GM06990 (cell line): ENCODE measurements at regions not wholly inside any gene's neighbourhood (a gene's known extent, or its start where the extent isn't known, plus 50 kb on each side); places are given as distances from the start of the nearest gene placed in this dataset.

ENCODE experiments used
- DNase-seq: peaks from one replicate; pipeline ENCODE4 v3.0.0-alpha.2; 2011; ENCODE audit not compliant: insufficient read length; ENCODE audit errors: extremely low read depth
- H3K27me3 ChIP-seq: replicated peaks from 2 replicates; pipeline ENCODE4 v1.6.0; 2011; ENCODE audit warnings: low read length; ENCODE audit not compliant: control insufficient read depth, insufficient read depth
- H3K36me3 ChIP-seq: 2 replicates; pipeline ENCODE4 v1.5.1; 2011; ENCODE audit warnings: low read length; ENCODE audit not compliant: control insufficient read depth, insufficient read depth
- H3K4me3 ChIP-seq: replicated peaks from 2 replicates; pipeline ENCODE4 v1.5.1; 2011; ENCODE audit warnings: low read depth, mild to moderate bottlenecking, control low read depth, low read length
- CTCF ChIP-seq: IDR thresholded peaks from 2 replicates; pipeline ENCODE4 v1.5.1; 2011; ENCODE audit warnings: low read length, control low read depth, mild to moderate bottlenecking, inconsistent platforms; ENCODE audit not compliant: insufficient read depth, poor library complexity, severe bottlenecking

DNA sequence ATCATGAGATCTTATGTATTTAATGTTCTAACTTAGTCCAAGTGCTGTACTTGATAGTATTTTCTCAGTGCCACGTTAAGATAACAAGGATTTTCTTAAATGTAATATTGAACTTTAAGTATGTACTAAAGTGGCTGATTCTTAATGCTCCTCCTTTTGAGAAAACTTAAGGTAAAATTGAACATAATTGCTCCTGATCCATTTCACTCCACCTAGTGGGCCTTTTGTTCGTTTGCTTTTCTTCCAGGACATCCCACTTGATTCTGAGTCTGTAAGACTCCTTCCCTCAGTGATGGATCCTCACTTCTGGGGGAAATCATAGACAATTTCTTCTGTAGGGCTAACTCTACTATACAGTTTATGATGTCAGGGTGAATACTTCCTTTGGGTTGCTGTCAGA, 173.1 kb downstream of the LMO4 start:
- Histone ChIP-seq H3K36me3 (no peaks in the 10 kb centered on the region), H3K4me3 (no peak overlapping the region), H3K27me3 (no peaks in the 10 kb centered on the region)
- no peak for TF ChIP-seq CTCF
- no peak for DNase-seq

GRCh38 chr1:87505391-87505983, 176.8 kb downstream of the LMO4 start:
- H3K27me3 ChIP-seq = no peaks in the 10 kb centered on the region
- no peak for TF ChIP-seq CTCF
- DNase-seq = no peak
- H3K36me3 ChIP-seq = no peaks in the 10 kb centered on the region
- no peak overlapping the region for H3K4me3 ChIP-seq

- DNase-seq = no peak
- TF ChIP-seq CTCF = no peak
- H3K27me3 ChIP-seq = no peaks in the 10 kb centered on the region
- H3K36me3 ChIP-seq = no peaks in the 10 kb centered on the region
- H3K4me3 ChIP-seq = no peak overlapping the region
Measured at GRCh38 chr1:87506147-87506546, 177.5 kb downstream of the LMO4 start.

- Histone ChIP-seq H3K4me3 (no peak overlapping the region), H3K27me3 (no peaks in the 10 kb centered on the region), H3K36me3 (no peaks in the 10 kb centered on the region)
- DNase-seq = no peak
- no peak for TF ChIP-seq CTCF
Measured at GRCh38 chr1:87508247-87508787, 179.6 kb downstream of the LMO4 start.

- DNase-seq = no peak
Measured at GRCh38 chr1:87510540-87510939, 181.9 kb downstream of the LMO4 start.

More at GRCh38 chr1:87510540-87510939, 181.9 kb downstream of the LMO4 start:
- Histone ChIP-seq H3K4me3 (no peak overlapping the region), H3K36me3 (no peaks in the 10 kb centered on the region), H3K27me3 (no peaks in the 10 kb centered on the region; the same call in 1 of the 2 replicates)
- no peak for TF ChIP-seq CTCF
